OCI-LY7 (cell line): ENCODE measurements at regions not wholly inside any gene's neighbourhood (a gene's known extent, or its start where the extent isn't known, plus 50 kb on each side); places are given as distances from the start of the nearest gene placed in this dataset.

Experiments used
- BruUV-seq: library from RNA; stranded (reverse); fragments of 400-500 nt; replicated peaks from 2 replicates; lab custom pipeline; 2021; lab: Mats Ljungman, UMichigan
- CTCF ChIA-PET: fragments of 300-600 bp; sonication (Branson Sonifier 250); formaldehyde crosslinking; loops from one replicate; lab custom pipeline; 2022; ENCODE audit warnings: antibody characterized with exemption; ENCODE audit not compliant: unreplicated experiment; lab: Charles Lee
- POLR2A ChIA-PET: fragments of 300-600 bp; sonication (Branson Sonifier 250); formaldehyde crosslinking; loops from one replicate; lab custom pipeline; 2022; ENCODE audit warnings: antibody characterized with exemption; lab: Charles Lee
- DNase-seq: peaks from one replicate; pipeline ENCODE4 v3.0.0-alpha.2; 2015; ENCODE audit warnings: low spot score
- H2AFZ ChIP-seq: fragments of 200-600 bp; sonication (generic), shearing (Covaris generic); 2 replicates; pipeline ENCODE4 v1.6.1; 2014; ENCODE audit warnings: mild to moderate bottlenecking, antibody characterized with exemption, low read length, moderate library complexity
- H3K27ac ChIP-seq: fragments of 200-600 bp; sonication (generic); 2 replicates; pipeline ENCODE4 v1.5.1; 2014; ENCODE audit warnings: mixed run types, low read depth, mild to moderate bottlenecking, moderate library complexity, low read length, inconsistent platforms; ENCODE audit not compliant: poor library complexity, severe bottlenecking
- H3K36me3 ChIP-seq: fragments of 200-600 bp; sonication (generic); 2 replicates; pipeline ENCODE4 v1.6.1; 2014; ENCODE audit warnings: mild to moderate bottlenecking, antibody characterized with exemption, low read length, moderate library complexity, mixed read lengths; ENCODE audit not compliant: insufficient read depth
- H3K4me1 ChIP-seq: fragments of 200-600 bp; sonication (generic); 2 replicates; pipeline ENCODE4 v1.5.1; 2014; ENCODE audit warnings: mild to moderate bottlenecking, low read length; ENCODE audit not compliant: insufficient read depth, poor library complexity, severe bottlenecking
- H3K4me2 ChIP-seq: fragments of 200-600 bp; sonication (generic); 2 replicates; pipeline ENCODE4 v1.6.1; 2014; ENCODE audit warnings: mild to moderate bottlenecking, low read length
- H3K4me3 ChIP-seq: fragments of 200-600 bp; sonication (generic); 2 replicates; pipeline ENCODE4 v1.5.1; 2014; ENCODE audit warnings: mild to moderate bottlenecking, low read depth, low read length; ENCODE audit not compliant: poor library complexity, severe bottlenecking
- H3K79me2 ChIP-seq: fragments of 200-600 bp; sonication (generic); 2 replicates; pipeline ENCODE4 v1.6.1; 2016; ENCODE audit warnings: low read depth, mild to moderate bottlenecking, low read length, moderate library complexity, mixed read lengths; ENCODE audit not compliant: insufficient read depth
- H3K9me2 ChIP-seq: fragments of 200-600 bp; sonication (generic); 2 replicates; pipeline ENCODE4 v1.6.1; 2016; ENCODE audit warnings: mild to moderate bottlenecking, low read length, mixed read lengths; ENCODE audit not compliant: insufficient read depth
- H3K9me3 ChIP-seq: fragments of 200-600 bp; sonication (generic); 2 replicates; pipeline ENCODE4 v1.6.1; 2014; ENCODE audit warnings: mild to moderate bottlenecking, mixed run types, low read length, mixed read lengths
- H4K20me1 ChIP-seq: fragments of 200-600 bp; sonication (generic); 2 replicates; pipeline ENCODE4 v1.6.1; 2014; ENCODE audit warnings: mild to moderate bottlenecking, antibody characterized with exemption, low read length, moderate library complexity, mixed read lengths; ENCODE audit not compliant: insufficient read depth
- EZH2phosphoT487 ChIP-seq: fragments of 200-600 bp; sonication (generic); IDR thresholded peaks from 2 replicates; pipeline ENCODE4 v1.6.1; 2018; ENCODE audit warnings: low read depth, borderline replicate concordance, mild to moderate bottlenecking, mixed run types, antibody characterized with exemption, low read length, moderate library complexity, mixed read lengths
- intact Hi-C: fragments of 100-400 bp; cut with micrococcal nuclease; formaldehyde crosslinking; loops from one replicate; pipeline ENCODE4 v1.10.0; 2022; ENCODE audit not compliant: unreplicated experiment
- TF ChIP-seq, protein P1 (sequence below): fragments of 200-600 bp; sonication (generic); conservative IDR thresholded peaks from 2 replicates; pipeline ENCODE4 v1.5.1; 2014; ENCODE audit warnings: mild to moderate bottlenecking, antibody characterized with exemption, low read length, moderate library complexity, mixed read lengths

DNA sequence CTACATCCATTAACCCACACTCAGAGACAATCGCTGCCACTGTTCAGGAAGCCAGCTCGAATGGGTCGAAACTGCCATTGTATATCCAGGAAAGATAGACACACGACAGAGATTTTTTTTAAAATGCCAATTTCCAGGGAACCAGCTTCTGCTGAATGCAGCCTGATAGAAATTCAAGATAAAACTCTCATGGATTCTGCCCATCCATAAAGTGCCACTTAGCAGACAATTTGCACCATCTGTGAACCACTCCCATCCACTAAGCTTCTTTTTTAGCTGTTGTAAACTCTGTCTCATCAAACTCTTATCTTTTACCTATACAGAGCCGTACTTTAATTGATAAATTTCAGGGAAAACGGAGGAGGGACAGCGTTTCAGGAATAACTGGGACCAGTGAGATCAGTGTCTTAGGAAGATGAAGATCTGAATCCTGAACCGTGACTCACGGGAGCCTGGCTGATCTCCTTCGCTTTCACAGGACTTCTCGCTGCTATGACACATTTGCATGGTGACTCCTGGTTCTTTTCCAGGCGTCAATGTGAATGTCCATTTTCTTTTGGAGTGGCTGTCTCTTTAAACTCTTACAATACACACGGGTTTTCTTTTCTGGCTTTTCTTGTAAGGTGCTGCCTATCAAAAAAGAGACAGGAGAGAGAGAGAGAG lies 103.4 kb downstream of the FAM204A start:
- no peaks in the 10 kb centered on the region for H4K20me1 ChIP-seq
- no peak overlapping the region for H3K27ac ChIP-seq
- H3K4me3 ChIP-seq, result no peak overlapping the region
- CTCF ChIA-PET, result no interaction called here
- no TSS peak for BruUV-seq
- H3K4me2 ChIP-seq, result no peak overlapping the region
- H3K36me3 ChIP-seq, result no peaks in the 10 kb centered on the region
- H3K9me2 ChIP-seq, result no peaks in the 10 kb centered on the region
- no peak for DNase-seq
- H2AFZ ChIP-seq, result no peak overlapping the region
- intact Hi-C loops, result no loop called here
- H3K79me2 ChIP-seq, result no peaks in the 10 kb centered on the region
- TF ChIP-seq, protein P1, sequence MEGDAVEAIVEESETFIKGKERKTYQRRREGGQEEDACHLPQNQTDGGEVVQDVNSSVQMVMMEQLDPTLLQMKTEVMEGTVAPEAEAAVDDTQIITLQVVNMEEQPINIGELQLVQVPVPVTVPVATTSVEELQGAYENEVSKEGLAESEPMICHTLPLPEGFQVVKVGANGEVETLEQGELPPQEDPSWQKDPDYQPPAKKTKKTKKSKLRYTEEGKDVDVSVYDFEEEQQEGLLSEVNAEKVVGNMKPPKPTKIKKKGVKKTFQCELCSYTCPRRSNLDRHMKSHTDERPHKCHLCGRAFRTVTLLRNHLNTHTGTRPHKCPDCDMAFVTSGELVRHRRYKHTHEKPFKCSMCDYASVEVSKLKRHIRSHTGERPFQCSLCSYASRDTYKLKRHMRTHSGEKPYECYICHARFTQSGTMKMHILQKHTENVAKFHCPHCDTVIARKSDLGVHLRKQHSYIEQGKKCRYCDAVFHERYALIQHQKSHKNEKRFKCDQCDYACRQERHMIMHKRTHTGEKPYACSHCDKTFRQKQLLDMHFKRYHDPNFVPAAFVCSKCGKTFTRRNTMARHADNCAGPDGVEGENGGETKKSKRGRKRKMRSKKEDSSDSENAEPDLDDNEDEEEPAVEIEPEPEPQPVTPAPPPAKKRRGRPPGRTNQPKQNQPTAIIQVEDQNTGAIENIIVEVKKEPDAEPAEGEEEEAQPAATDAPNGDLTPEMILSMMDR, result no peak
- no peak for TF ChIP-seq EZH2phosphoT487
- POLR2A ChIA-PET, result no interaction called here
- no peaks in the 10 kb centered on the region for H3K9me3 ChIP-seq
- no peaks in the 10 kb centered on the region for H3K4me1 ChIP-seq

GRCh38 chr10:118237930-118238329 lies 104.2 kb downstream of the FAM204A start:
- intact Hi-C loops, result no loop called here
- Histone ChIP-seq H3K36me3 (no peaks in the 10 kb centered on the region), H3K79me2 (no peaks in the 10 kb centered on the region), H3K9me3 (no peaks in the 10 kb centered on the region), H3K4me3 (no peak overlapping the region), H3K27ac (no peak overlapping the region), H4K20me1 (no peaks in the 10 kb centered on the region), H2AFZ (no peak overlapping the region), H3K9me2 (no peaks in the 10 kb centered on the region), H3K4me2 (no peak overlapping the region), H3K4me1 (no peaks in the 10 kb centered on the region)
- CTCF ChIA-PET, result no interaction called here
- BruUV-seq, result no TSS peak
- no peak for TF ChIP-seq EZH2phosphoT487
- TF ChIP-seq, protein P1, result no peak
- POLR2A ChIA-PET, result interaction anchor here (0.7 kb wide), 1 partner anchor 898 kb away, joined by 3 read pairs; no protein-coding TSS in a partner anchor
- no peak for DNase-seq

DNA sequence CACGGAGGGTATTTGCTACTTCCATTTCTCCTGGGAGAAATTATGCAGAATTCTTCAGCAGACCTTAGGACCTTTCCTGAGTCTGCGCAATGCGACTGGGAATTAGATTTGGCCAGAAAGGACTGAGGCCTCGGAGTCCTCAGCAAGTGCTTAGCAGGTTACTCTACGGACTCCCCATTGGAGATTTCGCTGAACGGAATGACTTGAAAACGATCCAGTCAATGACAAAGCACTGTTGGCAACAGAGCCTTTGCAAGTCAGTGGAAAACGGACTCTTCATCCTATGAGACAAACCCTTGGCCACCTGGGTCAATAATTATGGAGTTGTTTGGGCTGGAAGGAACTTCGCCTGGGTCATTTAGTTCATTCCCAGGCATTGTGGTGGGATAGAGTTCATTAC lies 107.4 kb downstream of the FAM204A start:
- Histone ChIP-seq H2AFZ (no peak overlapping the region), H3K36me3 (no peaks in the 10 kb centered on the region), H3K9me3 (no peaks in the 10 kb centered on the region), H3K4me1 (no peaks in the 10 kb centered on the region), H3K9me2 (no peaks in the 10 kb centered on the region), H3K4me2 (no peak overlapping the region), H3K4me3 (no peak overlapping the region), H3K27ac (no peak overlapping the region), H4K20me1 (no peaks in the 10 kb centered on the region), H3K79me2 (no peaks in the 10 kb centered on the region)
- DNase-seq, result no peak
- intact Hi-C loops, result no loop called here
- BruUV-seq, result no TSS peak
- TF ChIP-seq, protein P1, result no peak
- no peak for TF ChIP-seq EZH2phosphoT487
- CTCF ChIA-PET, result no interaction called here
- POLR2A ChIA-PET, result no interaction called here
